LNCAP (cell line): ENCODE measurements at regions not wholly inside any gene's neighbourhood (a gene's known extent, or its start where the extent isn't known, plus 50 kb on each side); places are given as distances from the start of the nearest gene placed in this dataset.

ENCODE experiments used
- CTCF ChIP-seq: fragments of 450-650 bp; IDR thresholded peaks from 2 replicates; pipeline ENCODE4 v1.5.1; 2017; ENCODE audit warnings: mild to moderate bottlenecking

GRCh38 chr5:157971571-157972216 lies 112.7 kb upstream of the CLINT1 start:
- TF ChIP-seq CTCF: no peak

- no peak for TF ChIP-seq CTCF
Measured at GRCh38 chr5:157965989-157966388, 107.0 kb upstream of the CLINT1 start.

GRCh38 chr5:157965040-157965678 lies 106.2 kb upstream of the CLINT1 start:
- TF ChIP-seq CTCF: no peak

- no peak for TF ChIP-seq CTCF
Measured at GRCh38 chr5:157963761-157964160, 104.8 kb upstream of the CLINT1 start.

- TF ChIP-seq CTCF: no peak
Measured at GRCh38 chr5:157963244-157963643, 104.3 kb upstream of the CLINT1 start.

- TF ChIP-seq CTCF: no peak
Measured at GRCh38 chr5:157961896-157962590, 103.1 kb upstream of the CLINT1 start.

GRCh38 chr5:157961176-157961575 lies 102.2 kb upstream of the CLINT1 start:
- no peak for TF ChIP-seq CTCF
